ENCODE measurements at regions not wholly inside any gene's neighbourhood (a gene's known extent, or its start where the extent isn't known, plus 50 kb on each side); places are given as distances from the start of the nearest gene placed in this dataset.

GRCh38 chr6:131394768-131395432 lies 178.1 kb upstream of the ARG1 start:
- TF ChIP-seq CTCF (IDR thresholded peaks at IDR 0.05; ENCODE audit: low read depth, low read length): no peak
- TF ChIP-seq EZH2phosphoT487 (IDR thresholded peaks at IDR 0.05; ENCODE audit: low read depth): no peak
